Activated naive CD4-positive, alpha-beta T cell treated with anti-CD3 and anti-CD28 coated beads, Interleukin-2, amount 50 U/mL, for 24 hours (primary cell): ENCODE measurements at regions not wholly inside any gene's neighbourhood (a gene's known extent, or its start where the extent isn't known, plus 50 kb on each side); places are given as distances from the start of the nearest gene placed in this dataset.
"Not testable (repeated sequence)": the region's sequence is repeated elsewhere in the genome, so short reads cannot be mapped to it uniquely, and the experiment has no call there.

Experiments used
- H3K27ac Mint-ChIP-seq: one replicate; pipeline ENCODE4 v1.8.0; 2021; ENCODE audit warnings: mild to moderate bottlenecking, mixed read lengths
- H3K27me3 Mint-ChIP-seq: one replicate; pipeline ENCODE4 v1.8.0; 2021; ENCODE audit warnings: mixed read lengths
- H3K36me3 Mint-ChIP-seq: one replicate; pipeline ENCODE4 v1.8.0; 2021; ENCODE audit warnings: mixed read lengths
- H3K4me1 Mint-ChIP-seq: one replicate; pipeline ENCODE4 v1.8.0; 2021; ENCODE audit warnings: mixed read lengths
- H3K4me3 Mint-ChIP-seq: one replicate; pipeline ENCODE4 v1.8.0; 2021; ENCODE audit warnings: mild to moderate bottlenecking, mixed read lengths
- H3K9me3 Mint-ChIP-seq: one replicate; pipeline ENCODE4 v1.8.0; 2021; ENCODE audit warnings: mixed read lengths

DNA sequence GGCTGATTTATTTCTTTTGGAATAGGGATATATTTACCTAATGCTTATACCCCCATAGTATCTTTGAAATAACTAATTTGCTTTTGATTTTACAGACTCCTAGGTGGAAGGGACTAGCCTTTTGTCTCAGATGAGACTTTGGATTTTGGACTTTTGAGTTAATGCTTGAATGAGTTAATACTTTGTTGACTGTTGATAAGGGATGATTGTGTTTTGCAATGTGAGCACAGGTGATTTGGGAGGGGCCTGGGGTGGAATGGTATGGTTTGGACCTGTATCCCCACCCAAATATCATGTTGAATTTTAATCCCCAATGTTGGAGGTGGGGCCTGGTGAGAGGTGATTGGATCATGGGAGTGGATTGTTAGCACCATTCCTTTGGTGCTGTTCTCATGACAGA lies 117.4 kb upstream of the ZC4H2 start:
- no peaks in the 10 kb centered on the region for H3K4me1 Mint-ChIP-seq
- no peaks in the 10 kb centered on the region for H3K9me3 Mint-ChIP-seq
- no peaks in the 10 kb centered on the region for H3K27me3 Mint-ChIP-seq
- H3K27ac Mint-ChIP-seq = no peak overlapping the region
- H3K4me3 Mint-ChIP-seq = no peak overlapping the region
- peaks cover 45% of the 10 kb centered on the region for H3K36me3 Mint-ChIP-seq

DNA sequence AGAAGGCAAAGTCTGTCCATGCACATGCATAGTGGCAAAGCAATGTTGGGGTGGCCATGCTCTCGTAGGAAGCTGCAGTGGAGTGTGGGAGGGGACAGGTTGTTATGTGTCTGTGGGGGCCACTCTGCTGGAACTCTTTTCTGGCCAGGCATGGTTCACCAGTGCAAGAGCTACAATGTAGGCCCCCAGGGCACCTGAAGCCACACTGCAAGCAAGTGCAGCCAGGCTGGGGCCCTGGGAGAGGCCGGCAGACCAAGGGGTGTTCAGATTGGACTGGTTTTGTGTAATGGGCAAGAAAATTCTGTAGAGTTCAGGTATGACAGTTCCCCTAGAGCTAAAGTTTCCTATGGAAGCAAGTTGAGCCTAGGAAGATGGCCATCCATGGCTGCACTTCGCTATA lies 97.0 kb upstream of the ZC4H2 start:
- Mint-ChIP-seq H3K4me1 (peaks cover 6% of the 10 kb centered on the region), H3K9me3 (peaks cover 15% of the 10 kb centered on the region), H3K27me3 (no peaks in the 10 kb centered on the region), H3K27ac (no peak overlapping the region), H3K36me3 (peaks cover 65% of the 10 kb centered on the region), H3K4me3 (no peak overlapping the region)

DNA sequence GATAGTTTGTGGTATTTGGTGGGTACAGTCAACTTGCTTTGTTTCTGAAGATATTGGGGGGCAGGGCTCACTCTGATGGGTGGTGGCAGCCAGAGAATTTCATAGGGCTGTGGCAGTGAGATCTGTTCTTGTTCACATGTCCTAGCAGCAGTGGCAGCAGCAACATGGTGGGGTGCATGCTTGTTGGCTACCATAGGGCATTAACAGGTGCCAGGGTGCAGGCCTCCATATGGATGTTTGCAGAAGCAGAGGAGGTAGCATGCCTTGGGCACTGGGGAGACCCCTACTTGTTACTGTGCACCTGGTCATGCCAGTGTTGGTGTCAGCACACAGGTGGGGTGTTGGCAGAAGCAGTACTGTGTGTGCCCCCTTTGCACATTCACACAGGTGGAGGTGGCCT lies 96.3 kb upstream of the ZC4H2 start:
- no peak overlapping the region for H3K4me3 Mint-ChIP-seq
- H3K9me3 Mint-ChIP-seq = peaks cover 15% of the 10 kb centered on the region
- H3K36me3 Mint-ChIP-seq = peaks cover 65% of the 10 kb centered on the region
- no peak overlapping the region for H3K27ac Mint-ChIP-seq
- H3K27me3 Mint-ChIP-seq = no peaks in the 10 kb centered on the region
- peaks cover 8% of the 10 kb centered on the region for H3K4me1 Mint-ChIP-seq

DNA sequence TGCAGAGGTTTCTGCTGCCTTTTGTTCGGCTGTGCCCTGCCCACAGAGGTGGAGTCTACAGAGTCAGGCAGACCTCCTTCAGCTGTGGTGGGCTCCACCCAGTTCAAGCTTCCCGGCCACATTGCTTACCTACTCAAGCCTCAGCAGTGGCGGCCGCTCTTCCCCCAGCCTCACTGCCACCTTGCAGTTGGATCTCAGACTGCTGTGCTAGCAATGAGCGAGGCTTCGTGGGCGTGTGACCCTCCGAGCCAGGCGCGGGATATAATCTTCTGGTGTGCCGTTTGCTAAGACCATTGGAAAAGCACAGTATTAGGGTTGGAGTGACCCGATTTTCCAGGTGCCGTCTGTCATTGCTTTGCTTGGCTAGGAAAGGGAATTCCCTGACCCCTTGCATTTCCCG lies 82.4 kb upstream of the ZC4H2 start:
- not testable (repeated sequence) for H3K4me1 Mint-ChIP-seq, H3K27ac Mint-ChIP-seq, H3K27me3 Mint-ChIP-seq, H3K4me3 Mint-ChIP-seq, H3K9me3 Mint-ChIP-seq
- peaks cover 50% of the 10 kb centered on the region for H3K36me3 Mint-ChIP-seq

- Mint-ChIP-seq H3K27ac (no peak overlapping the region), H3K9me3 (peaks cover 8% of the 10 kb centered on the region), H3K27me3 (no peaks in the 10 kb centered on the region), H3K36me3 (peaks cover 28% of the 10 kb centered on the region), H3K4me1 (peaks cover 15% of the 10 kb centered on the region), H3K4me3 (no peak overlapping the region)
Observed at GRCh38 chrX:65045001-65045400, 68.8 kb upstream of the ZC4H2 start.

DNA sequence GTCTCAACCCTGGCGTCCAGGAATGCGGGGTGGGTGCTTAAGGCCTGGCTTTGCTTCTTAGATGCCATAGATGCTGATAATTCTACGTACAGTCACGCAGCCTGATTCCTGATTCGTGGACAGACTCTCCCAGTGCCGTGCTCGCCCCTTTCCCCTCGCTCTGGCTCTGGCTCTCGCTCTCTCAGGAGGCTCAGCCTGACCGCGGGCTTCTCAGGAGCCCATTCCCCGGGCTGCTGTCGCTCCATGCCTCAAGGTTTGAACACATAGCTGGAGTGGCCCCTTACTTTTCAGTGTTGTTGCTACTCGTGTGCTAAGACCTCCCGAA lies 59.2 kb upstream of the ZC4H2 start:
- Mint-ChIP-seq H3K4me1 (peaks cover 56% of the 10 kb centered on the region), H3K27me3 (no peaks in the 10 kb centered on the region), H3K4me3 (peak overlapping the region; percentile 93), H3K9me3 (no peaks in the 10 kb centered on the region), H3K27ac (peak overlapping the region; percentile 88), H3K36me3 (peaks cover 3% of the 10 kb centered on the region)

GRCh38 chrX:65034668-65035445 lies 58.6 kb upstream of the ZC4H2 start, which contains the start of gene ZC3H12B:
Gene ZC3H12B (plus strand): TSS chrX:65034826.
- peak within 1 kb of the TSS; percentile 98 for H3K27ac Mint-ChIP-seq
- peaks cover 56% of the 10 kb centered on the region for H3K4me1 Mint-ChIP-seq
- no peaks in the 10 kb centered on the region for H3K27me3 Mint-ChIP-seq
- H3K9me3 Mint-ChIP-seq = no peaks in the 10 kb centered on the region
- H3K4me3 Mint-ChIP-seq = peak within 1 kb of the TSS; percentile 94
- peaks cover 3% of the 10 kb centered on the region for H3K36me3 Mint-ChIP-seq

DNA sequence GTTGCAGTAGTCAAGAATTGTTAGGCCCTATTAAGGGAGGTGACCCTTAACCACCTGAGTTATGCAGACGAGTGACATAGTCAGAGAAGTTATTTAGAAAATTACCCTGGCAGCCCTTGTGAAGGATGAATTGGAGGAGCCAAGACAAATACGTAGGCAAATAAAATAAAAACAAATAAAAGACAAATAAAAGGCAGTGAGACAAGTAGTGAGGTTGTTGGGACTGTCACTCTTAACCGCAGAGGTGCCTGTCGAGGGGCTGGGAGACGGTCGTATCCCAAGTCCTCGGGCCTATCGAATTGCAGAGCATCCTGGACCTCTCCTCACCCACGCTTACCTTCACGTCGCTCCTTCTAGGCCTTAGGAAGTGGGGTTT lies 58.0 kb upstream of the ZC4H2 start:
- Mint-ChIP-seq H3K36me3 (peaks cover 5% of the 10 kb centered on the region), H3K4me3 (peak overlapping the region; percentile 94), H3K9me3 (no peaks in the 10 kb centered on the region), H3K4me1 (peaks cover 52% of the 10 kb centered on the region), H3K27ac (peak overlapping the region; percentile 98), H3K27me3 (no peaks in the 10 kb centered on the region)
